ENCODE measurements at regions not wholly inside any gene's neighbourhood (a gene's known extent, or its start where the extent isn't known, plus 50 kb on each side); places are given as distances from the start of the nearest gene placed in this dataset.

GRCh38 chr17:73957564-73957963 is 245.9 kb upstream of the RPL38 start:
- no peak for DNase-seq

- DNase-seq = no peak
These were observed 245.0 kb upstream of the RPL38 start for GRCh38 chr17:73958453-73958852.

GRCh38 chr17:73960469-73960868 is 243.0 kb upstream of the RPL38 start:
- no peak for DNase-seq

GRCh38 chr17:73962308-73962707 is 241.2 kb upstream of the RPL38 start:
- no peak for DNase-seq

- no peak for DNase-seq
These were observed 234.8 kb upstream of the RPL38 start for GRCh38 chr17:73968680-73969079.

GRCh38 chr17:73969956-73970355 is 233.5 kb upstream of the RPL38 start:
- no peak for DNase-seq

GRCh38 chr17:73971127-73971526 is 232.4 kb upstream of the RPL38 start:
- no peak for DNase-seq

- DNase-seq = no peak
These were observed 231.4 kb upstream of the RPL38 start for GRCh38 chr17:73972056-73972455.

GRCh38 chr17:73972901-73973300 is 230.6 kb upstream of the RPL38 start:
- DNase-seq = no peak

- DNase-seq = no peak
These were observed 229.7 kb upstream of the RPL38 start for GRCh38 chr17:73973586-73974409.

GRCh38 chr17:73974536-73974935 is 228.9 kb upstream of the RPL38 start:
- DNase-seq = no peak

- no peak for DNase-seq
These were observed 227.3 kb upstream of the RPL38 start for GRCh38 chr17:73976147-73976546.

GRCh38 chr17:73976676-73977521 is 226.6 kb upstream of the RPL38 start:
- DNase-seq = no peak

- no peak for DNase-seq
These were observed 223.0 kb upstream of the RPL38 start for GRCh38 chr17:73980517-73980916.

GRCh38 chr17:73982871-73983270 is 220.6 kb upstream of the RPL38 start:
- no peak for DNase-seq

- no peak for DNase-seq
These were observed 219.7 kb upstream of the RPL38 start for GRCh38 chr17:73983621-73984400.

GRCh38 chr17:73984941-73985340 is 218.5 kb upstream of the RPL38 start:
- no peak for DNase-seq

- no peak for DNase-seq
These were observed 217.9 kb upstream of the RPL38 start for GRCh38 chr17:73985466-73986015.

GRCh38 chr17:73986641-73987177 is 216.8 kb upstream of the RPL38 start:
- DNase-seq = no peak

GRCh38 chr17:73987395-73987794 is 216.1 kb upstream of the RPL38 start:
- DNase-seq = no peak

GRCh38 chr17:73987845-73988509 is 215.5 kb upstream of the RPL38 start:
- DNase-seq = no peak

- no peak for DNase-seq
These were observed 213.8 kb upstream of the RPL38 start for GRCh38 chr17:73989671-73990070.
